K562 (cell line): ENCODE measurements at regions not wholly inside any gene's neighbourhood (a gene's known extent, or its start where the extent isn't known, plus 50 kb on each side); places are given as distances from the start of the nearest gene placed in this dataset.

ENCODE experiments used
- ATAC-seq: fragments of 200-7000 bp; cut with Tn5 transposase; 3 replicates; pipeline ENCODE4 v1.9.1; 2020; ENCODE audit warnings: moderate library complexity
- BruUV-seq: library from RNA; stranded (reverse); fragments of 400-500 nt; replicated peaks from 2 replicates; lab custom pipeline; 2021; lab: Mats Ljungman, UMichigan
- CTCF ChIA-PET: fragments of 300-600 bp; formaldehyde crosslinking; extraction: SDS; loops from one replicate; lab custom pipeline; 2021; ENCODE audit warnings: low intra/inter-chr PET ratio; lab: Yijun Ruan, JAX
- POLR2A ChIA-PET: fragments of 300-600, 350-650 bp; sonication (Branson Sonifier 250); formaldehyde crosslinking; extraction: SDS; loops from one replicate; lab custom pipeline; 2021; ENCODE audit warnings: antibody characterized with exemption, inconsistent platforms; lab: Yijun Ruan, JAX
- DNase-seq, 4 experiments: peaks; one replicate each; pipeline versions ENCODE4 v3.0.0 to v3.0.0-alpha.2; 2011 to 2018; ENCODE audit warnings: low spot score in 3 of 4, mixed read lengths in 3 of 4; ENCODE audit errors: extremely low read depth in 1 of 4
- FAIRE-seq: peaks from 2 replicates; lab custom pipeline; 2011; peaks lifted over from hg19 to GRCh38; lab: Jason Lieb, UNC
- H2AFZ ChIP-seq: 2 replicates; pipeline ENCODE4 v1.6.0; 2011; ENCODE audit warnings: low read depth, low read length, control low read depth, inconsistent platforms
- H3K27ac ChIP-seq: fragments of 200-600 bp; 3 replicates; pipeline ENCODE4 v1.8.0; 2011; ENCODE audit warnings: low read depth, mild to moderate bottlenecking, control low read depth, inconsistent platforms, low read length, moderate library complexity, mixed read lengths; ENCODE audit errors: extremely low read depth
- H3K27me3 ChIP-seq, 2 experiments: fragments of 300-600 bp in 1 of 2; 2 replicates in 1 of 2; 3 replicates in 1 of 2; pipeline versions ENCODE4 v1.6.0 to v1.8.0; 2011; ENCODE audit warnings: inconsistent platforms in 2 of 2, low read length in 2 of 2, mild to moderate bottlenecking in 1 of 2, mixed read lengths in 1 of 2, moderate library complexity in 1 of 2; ENCODE audit not compliant: control insufficient read depth in 2 of 2, insufficient read depth in 2 of 2
- H3K36me3 ChIP-seq: fragments of 300-600 bp; 3 replicates; pipeline ENCODE4 v1.8.0; 2011; ENCODE audit warnings: mild to moderate bottlenecking, low read length, inconsistent platforms; ENCODE audit not compliant: control insufficient read depth, insufficient read depth
- H3K4me1 ChIP-seq, 2 experiments: fragments of 200-600 bp in 1 of 2; replicated peaks in 1 of 2; 2 replicates in 1 of 2; 3 replicates in 1 of 2; pipeline versions ENCODE4 v1.5.1 to v1.8.0; 2011; ENCODE audit warnings: inconsistent platforms in 2 of 2, low read length in 2 of 2, mild to moderate bottlenecking in 1 of 2, mixed read lengths in 1 of 2, moderate library complexity in 1 of 2; ENCODE audit not compliant: control insufficient read depth in 2 of 2, insufficient read depth in 2 of 2
- H3K4me2 ChIP-seq: 2 replicates; pipeline ENCODE4 v1.6.1; 2011; ENCODE audit warnings: low read length, control low read depth, inconsistent platforms, mixed read lengths; ENCODE audit not compliant: insufficient read depth
- H3K4me3 ChIP-seq: fragments of 200-600 bp; sonication (generic), shearing (Covaris generic); 2 replicates; pipeline ENCODE4 v1.5.1; 2016; ENCODE audit warnings: control low read depth, inconsistent platforms
- H3K79me2 ChIP-seq: fragments of 200-600 bp; 3 replicates; pipeline ENCODE4 v1.8.0; 2011; ENCODE audit warnings: low read length, inconsistent platforms; ENCODE audit not compliant: control insufficient read depth, insufficient read depth
- H3K9ac ChIP-seq, 2 experiments: 2 replicates each; pipeline versions ENCODE4 v1.6.0 to v1.6.1; 2011; ENCODE audit warnings: low read depth in 2 of 2, low read length in 2 of 2, control low read depth in 1 of 2, inconsistent platforms in 1 of 2, mild to moderate bottlenecking in 1 of 2, mixed read lengths in 1 of 2; ENCODE audit not compliant: insufficient read depth in 1 of 2
- H3K9me1 ChIP-seq: one replicate; pipeline ENCODE4 v1.6.0; 2011; ENCODE audit warnings: inconsistent platforms, mild to moderate bottlenecking, low read length, moderate library complexity; ENCODE audit not compliant: control insufficient read depth, insufficient read depth
- H3K9me3 ChIP-seq: replicated peaks from 2 replicates; pipeline ENCODE4 v1.5.1; 2011; ENCODE audit warnings: low read depth, low read length, inconsistent platforms; ENCODE audit not compliant: control insufficient read depth, insufficient read depth
- H4K20me1 ChIP-seq: replicated peaks from 2 replicates; pipeline ENCODE4 v1.6.1; 2011; ENCODE audit warnings: low read length, inconsistent platforms, mixed read lengths; ENCODE audit not compliant: control insufficient read depth, insufficient read depth
- CBFB ChIP-seq: sonication (generic); formaldehyde crosslinking; IDR thresholded peaks from 2 replicates; pipeline ENCODE4 v1.4.0; 2020; ENCODE audit warnings: mild to moderate bottlenecking, missing genetic modification reagents
- COPS2 ChIP-seq: fragments of 450-650 bp; conservative IDR thresholded peaks from 2 replicates; pipeline ENCODE4 v1.6.1; 2016; ENCODE audit warnings: mild to moderate bottlenecking, moderate library complexity
- ETS2 ChIP-seq: IDR thresholded peaks from 2 replicates; pipeline ENCODE4 v1.6.1; 2016; ENCODE audit warnings: borderline replicate concordance, missing genetic modification characterization, mild to moderate bottlenecking, moderate library complexity, missing compliant biosample characterization; ENCODE audit not compliant: poor library complexity, severe bottlenecking
- FUS ChIP-seq: fragments of 200-400 bp; formaldehyde crosslinking; optimal IDR thresholded peaks from 2 replicates; pipeline ENCODE3; 2017; ENCODE audit warnings: low read depth, low read length
- GABPA ChIP-seq: fragments of 200-800 bp; sonication (Bioruptor generic); conservative IDR thresholded peaks from 2 replicates; pipeline ENCODE4 v1.6.1; 2016; ENCODE audit warnings: low read depth, missing genetic modification characterization, missing compliant biosample characterization
- HDAC1 ChIP-seq, 2 experiments: fragments of 450-650 bp; IDR thresholded peaks; 2 replicates each; pipeline ENCODE4 v1.6.1; 2016 to 2017; ENCODE audit warnings: inconsistent platforms in 1 of 2, mild to moderate bottlenecking in 1 of 2, moderate library complexity in 1 of 2
- MBD2 ChIP-seq: sonication (generic); IDR thresholded peaks from 2 replicates; pipeline ENCODE4 v1.6.1; 2016; ENCODE audit warnings: low read depth, borderline replicate concordance
- MEIS2 ChIP-seq: fragments of 450-650 bp; IDR thresholded peaks from 2 replicates; pipeline ENCODE4 v1.6.1; 2014; ENCODE audit warnings: mild to moderate bottlenecking; ENCODE audit not compliant: partially characterized antibody
- SAFB ChIP-seq: fragments of 200-400 bp; formaldehyde crosslinking; IDR thresholded peaks from 2 replicates; pipeline ENCODE4 v1.6.1; 2017; ENCODE audit warnings: low read depth, low read length, borderline replicate concordance
- TRIM28 ChIP-seq: fragments of 450-650 bp; IDR thresholded peaks from 2 replicates; pipeline ENCODE4 v1.6.1; 2017
- ZNF165 ChIP-seq: fragments of 250-450 bp; sonication (Bioruptor Pico); IDR thresholded peaks from 2 replicates; pipeline ENCODE4 v1.4.0; 2020; ENCODE audit warnings: borderline replicate concordance
- ZNF282 ChIP-seq: sonication (generic); formaldehyde crosslinking; IDR thresholded peaks from 2 replicates; pipeline ENCODE4 v1.8.1; 2023; ENCODE audit warnings: missing genetic modification reagents
- ZNF395 ChIP-seq: fragments of 200-800 bp; sonication (Bioruptor generic); IDR thresholded peaks from 2 replicates; pipeline ENCODE4 v1.6.1; 2017; ENCODE audit warnings: missing genetic modification characterization, missing compliant biosample characterization
- ZNF449 ChIP-seq: fragments of 250-450 bp; sonication (Bioruptor Pico); IDR thresholded peaks from 2 replicates; pipeline ENCODE4 v1.8.0; 2022; ENCODE audit warnings: moderate library complexity, mild to moderate bottlenecking, inconsistent platforms
- WGBS: fragments of 100-300 bp; shearing (Covaris generic); methylation state at CpG from one replicate; pipeline ENCODE4 v1.1.6; 2016; ENCODE audit warnings: low coverage, mixed read lengths; ENCODE audit not compliant: insufficient coverage; ENCODE audit errors: missing lambda C conversion rate; 5-methylcytosine and 5-hydroxymethylcytosine counted together
- in situ Hi-C: fragments of 300-500 bp; cut with MboI; formaldehyde crosslinking; loops from 4 replicates; pipeline ENCODE4 v1.15.0; 2018; ENCODE audit warnings: inconsistent platforms, mixed read lengths
- intact Hi-C: fragments of 100-400 bp; cut with micrococcal nuclease; formaldehyde crosslinking; loops from 2 replicates; pipeline ENCODE4 v1.14.2; 2022

- Histone ChIP-seq H3K4me2 (no peak overlapping the region), H3K27ac (no peak overlapping the region), H4K20me1 (no peaks in the 10 kb centered on the region), H3K79me2 (no peaks in the 10 kb centered on the region), H2AFZ (no peak overlapping the region), H3K27me3 (no peaks in the 10 kb centered on the region), H3K9me1 (no peaks in the 10 kb centered on the region), H3K4me3 (no peak overlapping the region), H3K36me3 (no peaks in the 10 kb centered on the region), H3K4me1 (no peaks in the 10 kb centered on the region), H3K9ac (no peak overlapping the region), H3K9me3 (no peaks in the 10 kb centered on the region)
- intact Hi-C loops (no loop called here), in situ Hi-C loops (no loop called here)
- ATAC-seq (no peak), FAIRE-seq (no peak), DNase-seq (no peak)
- POLR2A ChIA-PET: no interaction called here
- no TSS peak for BruUV-seq
- CTCF ChIA-PET: no interaction called here
- 0% methylated on average over 3 of the region's 3 CpGs for WGBS
- TF ChIP-seq FUS (no peak), ETS2 (tag) (no peak), ZNF395 (CRISPR knock-in tag) (no peak), HDAC1 (IDR thresholded peaks at IDR 0.05) (no peak), ZNF449 (no peak), MEIS2 (no peak), MBD2 (no peak), SAFB (no peak), CBFB (CRISPR knock-in tag) (no peak), TRIM28 (no peak), GABPA (no peak), COPS2 (no peak), ZNF282 (CRISPR knock-in tag) (no peak), ZNF165 (CRISPR knock-in tag) (no peak)
These were observed 324.0 kb downstream of the KCNJ2 start for GRCh38 chr17:70493277-70493874.
